Adrenal gland (tissue), 9 donors: ENCODE measurements at regions not wholly inside any gene's neighbourhood (a gene's known extent, or its start where the extent isn't known, plus 50 kb on each side); places are given as distances from the start of the nearest gene placed in this dataset.

ENCODE experiments used
- DNase-seq, 7 donors: peaks; one replicate each; pipeline ENCODE4 v3.0.0-alpha.2; 2019 to 2020
- H3K27ac ChIP-seq, 5 donors: fragments of 200-600 bp; sonication (generic) in 4 of 5; 1 replicate in 3 of 5; 2 replicates in 2 of 5; pipeline versions ENCODE4 v1.5.1 to v1.8.0; 2016 to 2020; ENCODE audit warnings: mild to moderate bottlenecking in 1 of 5
- H3K27me3 ChIP-seq: fragments of 200-600 bp; 2 replicates; pipeline ENCODE4 v1.8.0; 2021
- H3K36me3 ChIP-seq, 2 donors: fragments of 200-600 bp; replicated peaks in 1 of 2; 1 replicate in 1 of 2; 2 replicates in 1 of 2; pipeline versions ENCODE4 v1.5.1 to v1.8.0; 2018 to 2022
- H3K4me1 ChIP-seq, 2 donors: fragments of 200-600 bp; replicated peaks in 1 of 2; 1 replicate in 1 of 2; 2 replicates in 1 of 2; pipeline versions ENCODE4 v1.5.1 to v1.8.0; 2018 to 2021
- H3K4me3 ChIP-seq, 4 donors: fragments of 200-600 bp; sonication (generic) in 3 of 4; one replicate each; pipeline ENCODE4 v1.5.1; 2016 to 2018
- H3K9me3 ChIP-seq, 3 donors: fragments of 200-600 bp; sonication (generic) in 1 of 3; replicated peaks in 1 of 3; 1 replicate in 2 of 3; 2 replicates in 1 of 3; pipeline versions ENCODE4 v1.5.1 to v1.8.0; 2016 to 2021
- CTCF ChIP-seq, 6 experiments: fragments of 450-650 bp in 4 of 6; fragments of 200-600 bp in 2 of 6; sonication (generic) in 1 of 6; IDR thresholded peaks; 1 replicate in 5 of 6; 2 replicates in 1 of 6; pipeline versions ENCODE4 v1.5.1 to v1.8.0; 2016 to 2021; ENCODE audit warnings: antibody characterized with exemption in 6 of 6, mild to moderate bottlenecking in 2 of 6, moderate library complexity in 1 of 6
- POLR2A ChIP-seq, 2 donors: fragments of 450-650 bp; IDR thresholded peaks; one replicate each; pipeline ENCODE4 v1.6.1; 2017; ENCODE audit warnings: antibody characterized with exemption in 2 of 2, mild to moderate bottlenecking in 2 of 2, moderate library complexity in 1 of 2
- WGBS, 4 donors: extraction: QIAGEN DNeasy Blood & Tissue Kit in 2 of 4; methylation state at CpG; one replicate each; pipeline versions ENCODE4 v1.1.5 to v1.1.7; 2013 to 2017; 5-methylcytosine and 5-hydroxymethylcytosine counted together
- intact Hi-C, 2 donors: fragments of 100-400 bp; cut with DNase I; formaldehyde crosslinking; loops; one replicate each; pipeline versions ENCODE4 v1.14.1 to v1.15.0; 2022 to 2023
- donor health status: healthy with polysubstance abuse.
- donor health status: Bipolar disorder and iron deficiency.
- donor health status: DM: yes; HTN: yes; CAD: no.
- donor health status: DM: no; HTN: no; CAD: no.
- donor health status: DM: no; HTN: no; CAD: no.

- no peaks in the 10 kb centered on the region for H3K9me3 ChIP-seq
- H3K27me3 ChIP-seq: no peaks in the 10 kb centered on the region
- WGBS, 4 donors: 87 to 95% (median 89%) methylated on average over 3 of the region's 3 CpGs
- H3K36me3 ChIP-seq: no peaks in the 10 kb centered on the region
- no peak for TF ChIP-seq CTCF (IDR thresholded peaks at IDR 0.05)
- TF ChIP-seq POLR2A (IDR thresholded peaks at IDR 0.05): no peak
- no peaks in the 10 kb centered on the region for H3K4me1 ChIP-seq
- no peak overlapping the region for H3K4me3 ChIP-seq
- intact Hi-C loops: no loop called here
- H3K27ac ChIP-seq: no peak overlapping the region
- no peak for DNase-seq
Observed at GRCh38 chr10:83212632-83213334, 926.5 kb upstream of the GHITM start.

- H3K9me3 ChIP-seq: no peaks in the 10 kb centered on the region
- DNase-seq: no peak
- H3K36me3 ChIP-seq: no peaks in the 10 kb centered on the region
- H3K4me1 ChIP-seq: no peaks in the 10 kb centered on the region
- no peak overlapping the region for H3K27ac ChIP-seq
- WGBS, 4 donors: 67 to 81% (median 72%) methylated on average over 5 of the region's 5 CpGs
- TF ChIP-seq CTCF (IDR thresholded peaks at IDR 0.05) (no peak), POLR2A (IDR thresholded peaks at IDR 0.05) (no peak)
- H3K27me3 ChIP-seq: no peaks in the 10 kb centered on the region
- H3K4me3 ChIP-seq: no peak overlapping the region
- intact Hi-C loops: no loop called here
Observed at GRCh38 chr10:83214136-83214535, 925.2 kb upstream of the GHITM start.

GRCh38 chr10:83218205-83218604 lies 921.1 kb upstream of the GHITM start:
- no peaks in the 10 kb centered on the region for H3K27me3 ChIP-seq
- no peak overlapping the region for H3K4me3 ChIP-seq
- DNase-seq: no peak
- H3K9me3 ChIP-seq: no peaks in the 10 kb centered on the region
- intact Hi-C loops: no loop called here
- H3K36me3 ChIP-seq: no peaks in the 10 kb centered on the region
- WGBS, 4 donors: 77 to 89% (median 85%) methylated on average over 5 of the region's 5 CpGs
- no peaks in the 10 kb centered on the region for H3K4me1 ChIP-seq
- TF ChIP-seq POLR2A (IDR thresholded peaks at IDR 0.05) (no peak), CTCF (IDR thresholded peaks at IDR 0.05) (no peak)
- no peak overlapping the region for H3K27ac ChIP-seq

GRCh38 chr10:83222300-83222699 lies 917.0 kb upstream of the GHITM start:
- Histone ChIP-seq H3K36me3 (no peaks in the 10 kb centered on the region), H3K27me3 (no peaks in the 10 kb centered on the region), H3K4me3 (no peak overlapping the region), H3K4me1 (no peaks in the 10 kb centered on the region), H3K9me3 (no peaks in the 10 kb centered on the region), H3K27ac (no peak overlapping the region)
- TF ChIP-seq POLR2A (IDR thresholded peaks at IDR 0.05) (no peak), CTCF (IDR thresholded peaks at IDR 0.05) (no peak)
- intact Hi-C loops: no loop called here
- WGBS, 4 donors: 86 to 93% (median 89%) methylated on average over 6 of the region's 6 CpGs
- no peak for DNase-seq
